CD4-positive, alpha-beta T cell (primary cell): ENCODE measurements at regions not wholly inside any gene's neighbourhood (a gene's known extent, or its start where the extent isn't known, plus 50 kb on each side); places are given as distances from the start of the nearest gene placed in this dataset.

Experiments
- ATAC-seq: fragments of 200-7000 bp; cut with Tn5 transposase; one replicate; pipeline ENCODE4 v1.10.0; 2022; ENCODE audit warnings: mild to moderate bottlenecking; ENCODE audit not compliant: poor library complexity
- CTCF ChIA-PET: fragments of 350-600 bp; sonication (Branson Sonifier 250); formaldehyde crosslinking; loops from one replicate; lab custom pipeline; 2021; ENCODE audit warnings: antibody characterized with exemption, inconsistent platforms; lab: Charles Lee
- POLR2A ChIA-PET: fragments of 350-600 bp; sonication (Branson Sonifier 250); formaldehyde crosslinking; loops from one replicate; lab custom pipeline; 2021; ENCODE audit warnings: antibody characterized with exemption, inconsistent platforms; lab: Charles Lee
- DNase-seq, 14 experiments: peaks; one replicate each; pipeline ENCODE4 v3.0.0-alpha.2; 2013 to 2020; ENCODE audit warnings: mixed read lengths in 2 of 14
- H3K27ac ChIP-seq, 2 donors: one replicate each; pipeline versions ENCODE4 v1.5.1 to v1.7.0; 2013; ENCODE audit warnings: low read length in 2 of 2, low read depth in 1 of 2, mild to moderate bottlenecking in 1 of 2
- H3K27me3 ChIP-seq, 2 experiments: 1 replicate in 1 of 2; 2 replicates in 1 of 2; pipeline versions ENCODE4 v1.6.1 to v1.7.0; 2013; ENCODE audit warnings: low read length in 2 of 2, control low read depth in 1 of 2, mild to moderate bottlenecking in 1 of 2, moderate library complexity in 1 of 2; ENCODE audit not compliant: insufficient read depth in 2 of 2, control insufficient read depth in 1 of 2
- H3K36me3 ChIP-seq: one replicate; pipeline ENCODE4 v1.6.1; 2013; ENCODE audit warnings: low read length, control low read depth; ENCODE audit not compliant: insufficient read depth
- H3K4me1 ChIP-seq: one replicate; pipeline ENCODE4 v1.6.1; 2013; ENCODE audit warnings: low read length, control low read depth; ENCODE audit not compliant: insufficient read depth
- H3K4me3 ChIP-seq: one replicate; pipeline ENCODE4 v1.5.1; 2013; ENCODE audit warnings: mild to moderate bottlenecking, low read length, moderate library complexity
- H3K9me3 ChIP-seq, 2 experiments: 1 replicate in 1 of 2; 2 replicates in 1 of 2; pipeline versions ENCODE4 v1.6.1 to v1.7.0; 2013; ENCODE audit warnings: low read length in 2 of 2, mild to moderate bottlenecking in 2 of 2, control low read depth in 1 of 2, moderate library complexity in 1 of 2; ENCODE audit not compliant: control insufficient read depth in 1 of 2, insufficient read depth in 1 of 2
- H3K27ac Mint-ChIP-seq: one replicate; pipeline ENCODE4 v1.8.0; 2020; ENCODE audit warnings: mixed read lengths
- H3K27me3 Mint-ChIP-seq: one replicate; pipeline ENCODE4 v1.8.0; 2021; ENCODE audit warnings: mixed read lengths
- H3K36me3 Mint-ChIP-seq: one replicate; pipeline ENCODE4 v1.8.0; 2021; ENCODE audit warnings: low read depth, mixed read lengths
- H3K4me1 Mint-ChIP-seq: one replicate; pipeline ENCODE4 v1.8.0; 2021; ENCODE audit warnings: low read depth, mixed read lengths
- H3K4me3 Mint-ChIP-seq: one replicate; pipeline ENCODE4 v1.8.0; 2020; ENCODE audit warnings: mild to moderate bottlenecking, mixed read lengths
- H3K9me3 Mint-ChIP-seq: one replicate; pipeline ENCODE4 v1.8.0; 2020; ENCODE audit warnings: mixed read lengths
- CTCF ChIP-seq: fragments of 200-600 bp; IDR thresholded peaks from one replicate; pipeline ENCODE4 v1.8.0; 2022; ENCODE audit warnings: antibody characterized with exemption, mild to moderate bottlenecking
- intact Hi-C, 2 experiments: fragments of 100-400 bp; cut with DNase I in 1 of 2; cut with micrococcal nuclease in 1 of 2; formaldehyde crosslinking; loops; one replicate each; pipeline versions ENCODE4 v1.15.1 to v1.9.0; 2023 to 2025; cut with DNase I, micrococcal nuclease

- H3K4me3 ChIP-seq = no peak overlapping the region
- no peak for DNase-seq
- Mint-ChIP-seq H3K9me3 (no peaks in the 10 kb centered on the region), H3K27ac (no peak overlapping the region), H3K4me1 (no peaks in the 10 kb centered on the region), H3K4me3 (no peak overlapping the region), H3K36me3 (no peaks in the 10 kb centered on the region), H3K27me3 (peaks cover 59% of the 10 kb centered on the region)
- H3K36me3 ChIP-seq = no peaks in the 10 kb centered on the region
- ChIA-PET CTCF (no interaction called here), POLR2A (no interaction called here)
- peaks cover 15 to 26% of the 10 kb centered on the region in 2 experiments for H3K27me3 ChIP-seq
- no peak overlapping the region for H3K27ac ChIP-seq
- intact Hi-C loops = no loop called here
- H3K9me3 ChIP-seq = no peaks in the 10 kb centered on the region
- ATAC-seq = no peak
- TF ChIP-seq CTCF = no peak
- no peaks in the 10 kb centered on the region for H3K4me1 ChIP-seq
These were observed 61.9 kb downstream of the TMEM30B start for GRCh38 chr14:61219256-61219655.

GRCh38 chr14:61218767-61219166, 62.4 kb downstream of the TMEM30B start:
- TF ChIP-seq CTCF = no peak
- POLR2A ChIA-PET = no interaction called here

GRCh38 chr14:61218157-61218556, 63.0 kb downstream of the TMEM30B start:
- no peak for DNase-seq
- TF ChIP-seq CTCF = no peak
- Histone ChIP-seq H3K36me3 (no peaks in the 10 kb centered on the region), H3K27ac (no peak overlapping the region), H3K4me1 (no peaks in the 10 kb centered on the region), H3K27me3 (peaks cover 6 to 29% of the 10 kb centered on the region in 2 experiments), H3K4me3 (no peak overlapping the region), H3K9me3 (no peaks in the 10 kb centered on the region)
- H3K9me3 Mint-ChIP-seq = no peaks in the 10 kb centered on the region
- ChIA-PET CTCF (no interaction called here), POLR2A (no interaction called here)
- intact Hi-C loops = no loop called here
- no peak for ATAC-seq
- no peaks in the 10 kb centered on the region for H3K4me1 Mint-ChIP-seq
- no peaks in the 10 kb centered on the region for H3K36me3 Mint-ChIP-seq
- no peak overlapping the region for H3K27ac Mint-ChIP-seq
- peaks cover 65% of the 10 kb centered on the region for H3K27me3 Mint-ChIP-seq
- H3K4me3 Mint-ChIP-seq = no peak overlapping the region

More at GRCh38 chr14:61218767-61219166, 62.4 kb downstream of the TMEM30B start:
- intact Hi-C loops = no loop called here
- Histone ChIP-seq H3K36me3 (no peaks in the 10 kb centered on the region), H3K4me1 (no peaks in the 10 kb centered on the region), H3K9me3 (no peaks in the 10 kb centered on the region), H3K27ac (no peak overlapping the region), H3K4me3 (no peak overlapping the region), H3K27me3 (peaks cover 13 to 29% of the 10 kb centered on the region in 2 experiments)
- DNase-seq (no peak), ATAC-seq (no peak)
- CTCF ChIA-PET = no interaction called here
- Mint-ChIP-seq H3K36me3 (no peaks in the 10 kb centered on the region), H3K9me3 (no peaks in the 10 kb centered on the region), H3K27me3 (peaks cover 61% of the 10 kb centered on the region), H3K4me3 (no peak overlapping the region), H3K4me1 (no peaks in the 10 kb centered on the region), H3K27ac (no peak overlapping the region)
